ENCODE measurements at regions not wholly inside any gene's neighbourhood (a gene's known extent, or its start where the extent isn't known, plus 50 kb on each side); places are given as distances from the start of the nearest gene placed in this dataset.
"Not testable (repeated sequence)": the region's sequence is repeated elsewhere in the genome, so short reads cannot be mapped to it uniquely, and the experiment has no call there.

DNA sequence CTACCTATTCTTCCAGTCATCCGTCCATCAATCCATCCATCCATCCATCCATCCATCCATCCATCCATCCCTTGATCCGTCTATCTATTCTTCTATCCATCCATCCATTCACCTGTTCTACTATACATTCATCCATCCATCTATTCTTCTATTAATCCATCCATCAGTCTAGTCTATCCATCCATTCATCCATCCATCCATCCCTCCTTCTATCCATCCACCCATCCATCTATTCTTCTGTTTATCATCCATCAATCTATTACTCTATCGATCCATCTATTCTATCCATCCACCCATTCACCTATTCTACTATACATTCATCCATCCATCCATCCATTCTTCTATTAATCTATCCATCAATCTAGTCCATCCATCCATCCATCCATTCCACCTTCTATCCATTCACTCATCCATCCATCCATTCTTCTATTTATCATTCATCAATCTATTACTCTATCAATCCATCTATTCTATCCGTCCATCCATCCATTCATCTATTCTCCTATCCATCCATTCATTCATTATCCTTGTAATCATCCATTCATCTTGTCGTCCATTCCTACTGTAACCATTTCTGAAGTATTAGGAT is 110.4 kb upstream of the ZNF516 start:
- no peak overlapping the region for H3K4me3 ChIP-seq (ENCODE audit: low read depth, low read length)
- TF ChIP-seq, protein P1, sequence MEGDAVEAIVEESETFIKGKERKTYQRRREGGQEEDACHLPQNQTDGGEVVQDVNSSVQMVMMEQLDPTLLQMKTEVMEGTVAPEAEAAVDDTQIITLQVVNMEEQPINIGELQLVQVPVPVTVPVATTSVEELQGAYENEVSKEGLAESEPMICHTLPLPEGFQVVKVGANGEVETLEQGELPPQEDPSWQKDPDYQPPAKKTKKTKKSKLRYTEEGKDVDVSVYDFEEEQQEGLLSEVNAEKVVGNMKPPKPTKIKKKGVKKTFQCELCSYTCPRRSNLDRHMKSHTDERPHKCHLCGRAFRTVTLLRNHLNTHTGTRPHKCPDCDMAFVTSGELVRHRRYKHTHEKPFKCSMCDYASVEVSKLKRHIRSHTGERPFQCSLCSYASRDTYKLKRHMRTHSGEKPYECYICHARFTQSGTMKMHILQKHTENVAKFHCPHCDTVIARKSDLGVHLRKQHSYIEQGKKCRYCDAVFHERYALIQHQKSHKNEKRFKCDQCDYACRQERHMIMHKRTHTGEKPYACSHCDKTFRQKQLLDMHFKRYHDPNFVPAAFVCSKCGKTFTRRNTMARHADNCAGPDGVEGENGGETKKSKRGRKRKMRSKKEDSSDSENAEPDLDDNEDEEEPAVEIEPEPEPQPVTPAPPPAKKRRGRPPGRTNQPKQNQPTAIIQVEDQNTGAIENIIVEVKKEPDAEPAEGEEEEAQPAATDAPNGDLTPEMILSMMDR (IDR thresholded peaks at IDR 0.05; ENCODE audit: insufficient read depth, low read length, missing control alignments): no peak
- CTCF ChIA-PET: no interaction called here
- no peak for DNase-seq (ENCODE audit: low read depth, low spot score)
- POLR2A ChIA-PET: no interaction called here

DNA sequence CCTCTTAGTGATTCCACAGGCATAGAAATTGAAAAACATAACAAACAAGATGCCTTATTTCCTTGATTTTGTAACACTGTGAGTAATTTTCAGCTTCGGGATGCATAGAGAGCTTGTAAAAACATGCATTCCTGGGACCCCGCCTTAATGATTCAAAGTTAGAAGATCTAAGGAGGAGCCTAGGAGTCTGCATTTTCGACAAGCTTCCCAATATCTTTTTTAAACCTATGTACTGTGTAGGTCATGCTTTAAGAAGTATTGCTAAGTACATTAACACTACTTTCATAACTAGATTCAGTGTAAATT is 109.8 kb upstream of the ZNF516 start:
- CTCF ChIA-PET: no interaction called here
- no peak for DNase-seq (ENCODE audit: low read depth, low spot score)
- TF ChIP-seq, protein P1 (IDR thresholded peaks at IDR 0.05; ENCODE audit: insufficient read depth, low read length, missing control alignments): no peak
- no peak overlapping the region for H3K4me3 ChIP-seq (ENCODE audit: low read depth, low read length)
- POLR2A ChIA-PET: no interaction called here

DNA sequence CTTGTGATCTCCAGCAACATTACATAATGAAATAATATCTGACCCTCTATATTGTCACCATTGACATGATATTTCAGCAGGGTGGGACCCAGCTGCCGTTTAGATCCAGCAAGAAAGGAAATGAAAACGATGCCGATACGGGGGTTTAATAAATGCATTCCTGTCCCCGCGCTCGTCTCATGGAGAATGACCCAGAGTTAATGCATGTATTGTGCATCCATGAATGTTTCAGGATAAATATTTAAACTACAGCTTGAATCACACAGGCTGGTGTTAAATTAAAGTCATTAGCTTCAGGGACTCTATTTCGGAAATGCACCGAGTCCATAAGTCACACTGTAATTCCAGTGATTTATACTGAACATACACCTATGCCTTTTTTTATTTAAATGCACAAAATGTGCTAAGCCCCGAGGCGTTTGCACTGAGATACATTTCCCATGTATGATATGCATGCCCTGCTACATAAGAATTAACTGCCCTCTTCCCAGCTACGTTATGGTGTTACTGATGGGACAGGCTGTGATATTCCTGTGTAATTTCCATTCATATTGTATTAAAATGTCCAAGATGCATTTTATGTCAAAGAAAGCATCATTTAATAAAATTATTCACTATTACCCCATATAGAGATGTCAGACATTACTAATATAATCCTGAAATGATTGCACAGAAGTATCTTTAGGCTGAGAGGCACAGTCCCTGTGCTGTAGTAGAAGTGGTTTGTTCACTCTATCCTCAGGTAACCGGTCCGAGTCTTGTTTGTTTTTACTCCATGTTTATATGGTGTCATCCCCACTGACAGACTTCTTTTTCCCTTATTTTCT is 109.3 kb upstream of the ZNF516 start:
- TF ChIP-seq, protein P1 (IDR thresholded peaks at IDR 0.05; ENCODE audit: insufficient read depth, low read length, missing control alignments): no peak
- DNase-seq (ENCODE audit: low read depth, low spot score): no peak
- no peak overlapping the region for H3K4me3 ChIP-seq (ENCODE audit: low read depth, low read length)
- CTCF ChIA-PET: no interaction called here
- POLR2A ChIA-PET: no interaction called here

DNA sequence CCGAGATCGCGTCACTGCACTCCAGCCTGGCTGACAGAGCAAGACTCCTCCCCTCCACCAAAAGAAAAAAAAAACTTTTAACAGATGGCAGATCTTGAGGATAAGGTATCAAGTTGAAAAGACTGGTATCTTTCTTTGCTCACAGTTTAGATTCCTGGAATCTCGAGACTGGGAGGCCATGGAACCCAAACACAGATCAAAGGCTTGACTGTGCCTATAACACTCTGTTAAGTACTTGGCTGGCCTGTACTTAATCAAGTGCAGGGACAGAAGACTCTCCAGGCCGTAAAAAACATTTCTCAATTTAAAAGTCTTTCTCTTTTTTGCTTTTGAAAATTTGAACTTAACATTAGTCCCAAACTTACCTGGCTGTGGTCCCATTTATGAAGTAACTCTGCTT is 107.1 kb upstream of the ZNF516 start:
- DNase-seq (ENCODE audit: low read depth, low spot score): no peak
- TF ChIP-seq, protein P1 (IDR thresholded peaks at IDR 0.05; ENCODE audit: insufficient read depth, low read length, missing control alignments): no peak
- POLR2A ChIA-PET: no interaction called here
- CTCF ChIA-PET: interaction anchor here (1.2 kb wide), 1 partner anchor 9 kb away, joined by 3 read pairs; no protein-coding TSS in a partner anchor
- H3K4me3 ChIP-seq (ENCODE audit: low read depth, low read length): no peak overlapping the region

DNA sequence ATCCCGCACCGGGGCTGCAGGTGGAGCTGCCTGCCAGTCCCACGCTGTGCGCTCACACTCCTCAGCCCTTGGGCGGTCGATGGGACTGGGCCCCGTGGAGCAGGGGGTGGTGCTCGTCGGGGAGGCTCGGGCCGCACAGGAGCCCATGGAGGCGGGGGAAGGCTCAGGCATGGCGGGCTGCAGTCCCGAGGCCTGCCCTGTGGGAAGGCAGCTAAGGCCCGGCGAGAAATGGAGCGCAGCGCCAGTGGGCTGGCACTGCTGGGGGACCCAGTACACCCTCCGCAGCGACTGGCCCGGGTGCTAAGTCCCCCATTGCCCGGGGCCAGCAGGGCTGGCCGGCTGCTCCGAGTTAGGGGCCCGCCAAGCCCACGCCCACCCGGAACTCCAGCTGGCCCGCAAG is 105.0 kb upstream of the ZNF516 start:
- CTCF ChIA-PET; DNase-seq (ENCODE audit: low read depth, low spot score); H3K4me3 ChIP-seq (ENCODE audit: low read depth, low read length); POLR2A ChIA-PET: not testable (repeated sequence)

DNA sequence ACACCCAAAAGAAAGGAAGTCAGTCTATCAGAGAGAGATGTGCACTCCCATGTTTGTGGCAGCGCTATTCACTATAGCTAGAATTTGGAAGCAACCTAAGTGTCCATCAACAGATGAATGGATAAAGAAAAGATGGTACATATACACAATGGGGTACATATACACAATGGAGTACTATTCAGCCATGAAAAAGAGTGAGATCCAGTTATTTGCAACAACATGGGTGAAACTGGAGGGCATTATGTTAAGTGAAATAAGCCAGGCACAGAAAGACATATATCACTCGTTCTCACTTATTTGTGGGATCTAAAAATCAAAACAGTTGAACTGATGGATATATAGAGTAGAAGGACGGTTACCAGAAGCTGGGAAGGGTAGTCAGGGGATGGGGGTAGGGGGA is 99.9 kb upstream of the ZNF516 start:
- TF ChIP-seq, protein P1 (IDR thresholded peaks at IDR 0.05; ENCODE audit: insufficient read depth, low read length, missing control alignments): no peak
- CTCF ChIA-PET: interaction anchor here (1.1 to 1.2 kb wide), 2 partner anchors 18 to 27 kb away, joined by 3 to 5 read pairs; no protein-coding TSS in a partner anchor
- no peak overlapping the region for H3K4me3 ChIP-seq (ENCODE audit: low read depth, low read length)
- no peak for DNase-seq (ENCODE audit: low read depth, low spot score)
- POLR2A ChIA-PET: no interaction called here

DNA sequence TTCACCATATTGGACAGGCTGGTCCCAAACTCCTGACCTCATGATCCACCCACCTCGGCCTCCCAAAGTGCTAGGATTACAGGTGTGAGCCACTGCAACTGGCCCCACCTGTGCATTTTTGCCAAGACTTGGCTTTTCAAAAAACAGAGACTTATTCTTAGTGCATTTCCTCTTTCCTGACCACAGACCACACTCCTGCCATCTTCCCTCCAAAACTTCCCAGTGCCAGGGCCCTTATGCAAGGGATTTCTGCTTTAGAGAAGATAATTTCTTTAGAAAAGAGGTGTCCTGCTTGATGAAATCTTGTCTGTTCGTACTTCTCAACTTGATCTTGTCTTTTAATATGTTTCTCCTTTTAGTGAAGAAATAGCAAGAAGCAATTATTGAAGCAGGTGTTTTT is 98.8 kb upstream of the ZNF516 start:
- CTCF ChIA-PET: interaction anchor here (1.1 kb wide), 1 partner anchor 19 kb away, joined by 3 read pairs; no protein-coding TSS in a partner anchor
- H3K4me3 ChIP-seq (ENCODE audit: low read depth, low read length): no peak overlapping the region
- POLR2A ChIA-PET: no interaction called here
- no peak for DNase-seq (ENCODE audit: low read depth, low spot score)
- TF ChIP-seq, protein P1 (IDR thresholded peaks at IDR 0.05; ENCODE audit: insufficient read depth, low read length, missing control alignments): no peak

Measured in AG04449 (cell line).